HG03097 (cell line): ENCODE measurements at regions not wholly inside any gene's neighbourhood (a gene's known extent, or its start where the extent isn't known, plus 50 kb on each side); places are given as distances from the start of the nearest gene placed in this dataset.
"Not testable (repeated sequence)": the region's sequence is repeated elsewhere in the genome, so short reads cannot be mapped to it uniquely, and the experiment has no call there.

Experiments
- ATAC-seq: cut with Tn5 transposase; IDR thresholded peaks from one replicate; pipeline ENCODE4 v1.9.1; 2021; ENCODE audit not compliant: unreplicated experiment, low FRiP score

DNA sequence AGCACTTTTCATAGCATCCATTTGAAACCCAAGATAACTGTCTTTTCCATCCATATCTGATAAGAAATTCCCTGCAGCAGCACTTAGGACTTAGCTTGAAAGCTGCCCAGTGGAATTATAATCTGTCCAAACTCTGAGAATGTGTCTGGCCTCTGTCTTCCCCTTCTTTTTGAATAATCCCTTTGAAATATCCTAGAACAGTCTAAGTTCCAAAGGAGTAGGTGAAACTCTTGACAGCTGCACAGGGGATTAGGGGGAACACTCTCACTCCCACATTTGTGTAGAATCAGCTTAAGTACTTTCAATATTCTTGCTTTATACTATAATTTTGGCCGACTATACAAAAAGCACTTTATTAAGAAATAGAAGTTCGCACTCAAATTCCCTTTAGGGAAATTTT lies 157.7 kb downstream of the PAPSS1 start:
- ATAC-seq: no peak

GRCh38 chr4:107561481-107561880 lies 158.6 kb downstream of the PAPSS1 start:
- no peak for ATAC-seq

DNA sequence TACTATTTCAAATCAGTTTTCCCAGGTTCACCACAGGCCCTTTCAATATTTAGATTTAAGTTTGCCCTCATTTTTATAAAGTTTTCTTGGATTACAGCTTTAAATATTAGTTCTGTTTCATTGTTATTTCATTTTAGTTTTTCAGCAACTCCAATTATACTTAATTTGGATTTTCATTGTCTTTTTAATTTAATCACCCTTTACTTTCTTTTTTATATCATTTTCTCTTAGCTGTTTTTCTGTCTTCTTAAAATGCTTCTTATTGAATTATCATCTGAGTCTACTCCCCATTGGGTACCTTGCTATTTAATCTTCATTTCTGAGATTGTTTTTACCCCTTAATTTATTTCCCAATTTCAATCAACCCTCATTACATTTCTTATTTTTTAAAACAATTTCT lies 160.4 kb downstream of the PAPSS1 start:
- ATAC-seq: no peak

- no peak for ATAC-seq
These were observed 167.7 kb downstream of the PAPSS1 start for GRCh38 chr4:107552306-107552705.

DNA sequence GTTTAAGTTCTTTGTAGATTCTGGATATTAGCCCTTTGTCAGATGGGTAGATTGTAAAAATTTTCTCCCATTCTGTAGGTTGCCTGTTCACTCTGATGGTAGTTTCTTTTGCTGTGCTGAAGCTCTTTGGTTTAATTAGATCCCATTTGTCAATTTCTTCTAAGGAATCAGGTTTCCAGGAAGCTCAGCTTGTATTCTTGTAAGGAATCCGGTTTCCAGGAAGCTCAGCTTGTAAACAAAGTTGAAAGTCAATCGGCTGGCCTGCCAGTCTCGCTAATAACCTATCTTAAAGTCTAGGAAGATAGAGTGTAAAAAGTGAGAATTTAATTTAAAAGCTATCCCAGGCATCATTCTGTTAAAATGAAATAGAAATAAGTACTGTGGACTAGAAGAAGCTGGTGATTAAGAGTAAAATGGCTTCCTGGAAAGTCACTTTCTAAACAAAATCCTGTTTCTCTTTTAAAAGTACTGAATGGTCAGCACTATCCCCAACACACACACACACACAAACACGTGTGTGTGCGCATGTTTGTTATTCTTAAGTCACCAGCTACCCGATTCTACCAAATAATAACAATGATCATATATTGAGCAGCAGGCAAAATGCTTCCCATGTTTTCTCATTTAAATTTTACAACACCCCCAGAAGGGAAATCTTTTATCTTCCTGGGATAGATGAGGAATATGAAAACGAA lies 171.7 kb downstream of the PAPSS1 start:
- ATAC-seq: no peak

DNA sequence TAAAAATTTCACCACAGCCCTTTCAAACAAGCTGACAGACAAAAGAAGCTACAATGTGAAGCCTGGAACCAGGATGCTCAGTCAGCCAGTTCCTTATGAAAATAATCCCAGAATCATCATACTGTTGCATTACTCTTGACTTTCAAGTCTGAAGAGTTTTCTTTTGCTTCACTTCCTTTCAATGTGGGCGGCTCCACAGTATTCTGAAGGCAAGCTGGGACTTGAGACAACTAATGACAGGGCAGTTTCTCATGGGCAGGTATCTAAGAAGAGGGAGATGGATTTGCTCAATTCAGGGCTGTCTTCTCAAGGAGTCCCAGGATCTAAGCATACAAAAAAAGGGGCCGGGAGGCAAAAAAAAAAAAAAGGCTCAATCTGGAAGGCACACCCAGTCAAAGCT lies 173.4 kb downstream of the PAPSS1 start:
- no peak for ATAC-seq

GRCh38 chr4:107541511-107541910 lies 178.5 kb downstream of the PAPSS1 start:
- ATAC-seq: no peak

- ATAC-seq: no peak
These were observed 188.1 kb downstream of the PAPSS1 start for GRCh38 chr4:107531927-107532326.

DNA sequence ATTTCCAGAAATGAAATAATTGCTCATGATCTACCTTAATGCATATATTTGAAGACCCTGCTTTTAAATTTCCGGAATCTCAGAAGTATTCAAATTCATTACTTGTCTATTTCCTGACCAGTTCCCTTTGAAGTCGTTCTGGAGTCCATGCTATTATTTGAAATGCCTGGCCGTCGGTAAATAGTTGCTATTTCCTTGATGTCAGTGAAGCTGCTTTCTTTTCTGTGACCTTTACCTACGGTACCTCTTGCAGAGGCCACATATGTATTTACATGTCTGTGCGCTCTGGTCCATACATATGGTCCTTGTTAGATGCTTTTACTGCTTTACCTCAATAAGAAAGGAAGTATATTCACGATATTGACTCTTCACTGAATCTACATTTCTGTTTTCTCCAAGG lies 199.7 kb downstream of the PAPSS1 start:
- ATAC-seq: no peak

DNA sequence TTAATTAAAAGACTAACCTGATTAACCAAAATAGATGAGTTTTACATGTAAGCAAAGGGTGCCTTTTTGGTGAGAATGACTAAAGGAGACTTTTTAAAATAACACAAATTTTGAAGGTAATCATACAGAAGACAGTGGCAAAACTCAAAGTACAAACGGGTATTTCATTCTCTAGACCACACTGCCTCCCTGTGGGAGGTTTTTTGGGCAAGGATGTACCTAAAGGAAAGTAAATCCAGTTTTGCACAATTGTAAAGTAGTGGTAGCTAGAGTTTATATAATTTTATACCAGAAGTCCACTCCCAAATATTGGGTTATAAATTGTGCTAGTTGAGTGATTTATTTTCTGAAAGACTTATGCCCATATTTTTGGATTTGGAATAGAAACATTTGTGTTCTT lies 201.0 kb downstream of the PAPSS1 start:
- ATAC-seq: no peak

DNA sequence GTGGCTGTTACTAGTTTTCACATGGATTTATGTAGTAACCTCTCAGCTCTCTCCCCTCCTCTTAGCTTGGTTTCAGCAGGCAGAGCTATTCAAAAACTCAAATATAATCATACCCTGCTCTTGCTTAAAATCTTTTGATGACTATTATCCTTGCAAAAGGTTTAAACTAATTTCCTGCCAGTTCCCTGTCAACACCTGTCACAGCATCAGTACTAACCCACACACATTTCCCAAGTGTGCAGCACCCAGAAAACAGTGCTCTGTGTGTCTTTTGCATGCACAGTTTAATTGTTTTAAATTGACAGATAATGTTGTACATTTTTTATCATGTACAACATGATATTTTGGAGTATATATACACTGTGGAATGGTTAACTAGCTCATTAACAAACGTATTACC lies 202.0 kb downstream of the PAPSS1 start:
- ATAC-seq: no peak

DNA sequence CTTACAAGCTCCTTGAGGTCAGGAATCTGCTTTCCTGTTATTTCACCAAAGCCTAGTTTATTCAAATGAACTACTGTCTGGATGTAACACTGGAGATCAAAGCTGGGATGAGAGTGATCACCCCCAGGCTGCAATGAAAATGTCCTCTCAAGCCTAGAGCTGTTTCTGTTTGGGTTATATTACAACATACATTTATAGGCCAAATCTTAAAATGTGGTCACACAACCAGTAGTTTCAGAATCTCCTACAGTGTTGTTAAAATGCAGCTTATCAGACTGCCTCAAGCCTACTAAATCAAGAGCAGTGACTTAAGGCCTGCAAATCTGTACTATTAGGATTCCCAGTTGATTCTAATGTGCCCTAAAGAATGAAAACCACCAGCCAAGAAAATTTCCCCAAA lies 207.5 kb downstream of the PAPSS1 start:
- no peak for ATAC-seq

GRCh38 chr4:107509615-107510014 lies 210.4 kb downstream of the PAPSS1 start:
- ATAC-seq: no peak

DNA sequence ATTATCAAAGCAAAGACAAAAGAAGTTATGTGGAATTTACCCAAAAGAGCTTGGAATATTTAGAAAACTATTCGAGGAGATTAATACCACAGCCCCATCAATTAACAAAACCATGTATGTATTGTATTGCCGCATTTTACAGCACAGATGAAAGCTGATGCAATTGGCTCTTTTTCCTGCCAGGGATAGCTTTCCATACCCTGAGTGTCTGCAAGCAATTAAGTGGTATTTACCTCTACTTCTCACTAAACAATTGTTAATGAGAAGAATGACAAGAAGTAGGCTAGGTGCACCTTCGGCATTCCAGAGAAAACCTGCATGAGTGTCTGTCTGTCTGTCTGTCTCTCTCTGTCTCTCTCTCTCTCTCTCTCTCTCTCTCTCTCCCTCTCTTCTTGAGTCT lies 219.5 kb downstream of the PAPSS1 start:
- no peak for ATAC-seq

DNA sequence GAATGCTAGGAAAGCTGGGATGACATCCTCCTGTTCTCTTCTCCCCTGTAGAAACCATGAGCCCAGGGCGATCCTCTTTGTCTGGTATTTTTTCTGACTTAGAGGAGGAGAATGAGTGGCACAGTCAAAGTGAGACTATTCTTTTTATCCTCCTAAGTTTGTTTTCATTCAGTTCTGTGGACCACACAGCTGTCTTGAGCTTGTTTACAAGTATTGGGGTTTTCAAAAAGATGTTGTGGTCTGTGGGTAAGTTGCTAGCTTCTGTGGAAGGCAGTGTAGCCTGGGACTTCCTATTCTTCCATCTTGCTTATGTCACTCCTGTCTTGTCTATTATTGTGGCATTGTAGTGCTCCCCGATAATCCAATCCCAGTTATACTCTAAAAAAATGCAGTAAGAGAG lies 223.0 kb downstream of the PAPSS1 start:
- no peak for ATAC-seq

DNA sequence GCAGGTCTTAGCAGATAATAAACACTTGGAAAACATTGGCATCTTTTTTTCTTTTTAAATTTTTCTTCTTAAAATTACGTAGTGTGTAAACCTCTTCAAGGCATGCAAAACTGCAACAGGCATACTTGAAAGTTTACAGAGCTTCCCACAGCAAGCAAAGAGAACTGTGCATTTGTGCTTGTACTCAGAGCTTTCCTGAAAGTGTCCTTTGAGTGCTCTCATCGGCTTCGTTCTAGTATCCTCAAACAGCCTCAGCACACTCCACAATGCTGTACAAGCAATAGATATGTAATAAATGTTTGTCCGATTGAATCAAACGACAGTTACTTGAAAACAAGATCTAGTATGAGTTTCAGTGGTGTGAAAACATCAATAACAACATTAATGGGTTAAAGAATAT lies 227.5 kb downstream of the PAPSS1 start:
- no peak for ATAC-seq

DNA sequence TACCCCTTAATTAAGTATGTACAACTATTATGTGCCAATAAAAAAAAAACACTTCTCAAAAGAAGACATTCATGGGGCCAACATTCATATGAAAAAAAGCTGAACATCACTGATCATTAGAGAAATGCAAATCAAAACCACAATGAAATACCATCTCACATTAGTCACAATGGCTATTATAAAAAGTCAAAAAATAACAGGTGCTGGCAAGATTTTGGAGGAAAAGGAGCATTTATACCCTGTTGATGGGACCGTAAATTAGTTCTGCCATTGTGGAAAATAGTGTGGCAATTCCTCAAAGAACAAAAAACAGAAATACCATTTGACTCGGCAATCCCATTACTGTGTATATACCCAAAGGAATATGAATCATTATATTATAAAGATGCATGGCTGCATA lies 229.9 kb downstream of the PAPSS1 start:
- no peak for ATAC-seq

- ATAC-seq: not testable (repeated sequence)
These were observed 236.4 kb downstream of the PAPSS1 start for GRCh38 chr4:107483621-107484020.

DNA sequence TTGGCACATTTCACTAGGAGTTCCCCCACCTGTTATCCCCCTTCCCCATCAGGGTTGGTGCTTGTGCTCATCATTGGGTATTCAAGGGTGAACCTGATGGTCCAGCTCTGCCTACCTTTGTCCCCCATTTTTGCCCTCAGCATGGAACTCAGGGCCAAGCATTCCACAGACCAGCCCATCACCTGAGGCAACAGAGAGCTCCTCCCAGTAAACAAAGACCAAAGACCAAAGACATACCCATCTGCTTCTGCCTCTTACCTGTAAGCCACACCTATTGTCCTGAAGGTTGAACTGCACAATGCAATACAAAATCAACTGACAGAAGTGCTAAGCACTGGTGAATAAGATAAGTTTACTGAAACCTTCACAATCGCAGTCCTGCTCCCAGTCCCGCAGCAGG lies 237.5 kb downstream of the PAPSS1 start:
- no peak for ATAC-seq

GRCh38 chr4:107478327-107478980 lies 241.6 kb downstream of the PAPSS1 start:
- ATAC-seq: no peak

GRCh38 chr4:107473126-107473525 lies 246.9 kb downstream of the PAPSS1 start:
- no peak for ATAC-seq

- no peak for ATAC-seq
These were observed 247.6 kb downstream of the PAPSS1 start for GRCh38 chr4:107472265-107472948.
